Femur (tissue), 1 donor: ENCODE measurements at regions not wholly inside any gene's neighbourhood (a gene's known extent, or its start where the extent isn't known, plus 50 kb on each side); places are given as distances from the start of the nearest gene placed in this dataset.

ENCODE experiments used
- DNase-seq: peaks from one replicate; pipeline ENCODE4 v3.0.0-alpha.2; 2017

- no peak for DNase-seq
Measured at GRCh38 chr6:56407883-56408410, 160.6 kb upstream of the COL21A1 start.

GRCh38 chr6:56406276-56407269, 159.2 kb upstream of the COL21A1 start:
- no peak for DNase-seq

- DNase-seq = no peak
Measured at GRCh38 chr6:56404599-56404998, 157.2 kb upstream of the COL21A1 start.

GRCh38 chr6:56403745-56404144, 156.4 kb upstream of the COL21A1 start:
- DNase-seq = no peak

GRCh38 chr6:56401477-56402070, 154.2 kb upstream of the COL21A1 start:
- DNase-seq = no peak

- DNase-seq = no peak
Measured at GRCh38 chr6:56400273-56400672, 152.9 kb upstream of the COL21A1 start.

- no peak for DNase-seq
Measured at GRCh38 chr6:56399672-56400263, 152.4 kb upstream of the COL21A1 start.

GRCh38 chr6:56399250-56399671, 151.9 kb upstream of the COL21A1 start:
- no peak for DNase-seq

- no peak for DNase-seq
Measured at GRCh38 chr6:56396435-56396834, 149.1 kb upstream of the COL21A1 start.

GRCh38 chr6:56393615-56394612, 146.5 kb upstream of the COL21A1 start:
- no peak for DNase-seq

- no peak for DNase-seq
Measured at GRCh38 chr6:56388415-56388755, 141.0 kb upstream of the COL21A1 start.

GRCh38 chr6:56387621-56388414, 140.4 kb upstream of the COL21A1 start:
- DNase-seq = no peak

GRCh38 chr6:56386717-56387116, 139.3 kb upstream of the COL21A1 start:
- no peak for DNase-seq

- DNase-seq = no peak
Measured at GRCh38 chr6:56385981-56386593, 138.7 kb upstream of the COL21A1 start.

GRCh38 chr6:56383160-56383559, 135.8 kb upstream of the COL21A1 start:
- DNase-seq = no peak

- DNase-seq = no peak
Measured at GRCh38 chr6:56382416-56382940, 135.1 kb upstream of the COL21A1 start.

- no peak for DNase-seq
Measured at GRCh38 chr6:56381801-56382251, 134.4 kb upstream of the COL21A1 start.

GRCh38 chr6:56380476-56380875, 133.1 kb upstream of the COL21A1 start:
- DNase-seq = no peak

GRCh38 chr6:56378966-56379585, 131.7 kb upstream of the COL21A1 start:
- no peak for DNase-seq

- DNase-seq = no peak
Measured at GRCh38 chr6:56378507-56378906, 131.1 kb upstream of the COL21A1 start.
